ENCODE measurements at regions not wholly inside any gene's neighbourhood (a gene's known extent, or its start where the extent isn't known, plus 50 kb on each side); places are given as distances from the start of the nearest gene placed in this dataset.

DNA sequence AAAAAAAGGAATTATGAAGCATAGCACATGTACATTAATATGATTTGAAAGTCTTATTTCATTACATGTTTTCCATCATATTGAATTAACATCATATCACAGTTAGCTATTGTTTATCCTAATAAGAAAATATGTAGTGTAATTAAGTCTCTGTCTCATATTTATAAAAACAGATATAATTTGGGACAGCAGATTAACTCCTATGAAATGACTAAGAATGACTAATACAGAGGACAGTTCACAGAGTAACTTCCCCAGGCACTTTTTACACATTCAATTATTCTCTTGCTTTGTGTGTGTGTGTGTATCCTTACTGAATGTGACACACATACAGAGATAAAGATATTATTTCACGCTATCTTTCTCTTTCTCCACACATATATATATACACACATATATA is 2400.9 kb upstream of the C9orf72 start:
- Histone ChIP-seq H3K27ac (ENCODE audit: low read length) (no peak overlapping the region), H3K4me1 (ENCODE audit: control insufficient read depth, insufficient read depth, low read length) (no peaks in the 10 kb centered on the region), H3K27me3 (ENCODE audit: control insufficient read depth, insufficient read depth, low read length) (no peaks in the 10 kb centered on the region), H3K4me3 (ENCODE audit: low read depth in 2 of 2, low read length in 2 of 2) (no peak overlapping the region), H3K9me3 (ENCODE audit: control insufficient read depth, insufficient read depth, low read depth, low read length) (no peaks in the 10 kb centered on the region; the same call in 1 of the 2 replicates), H3K36me3 (ENCODE audit: control insufficient read depth, insufficient read depth, low read length) (no peaks in the 10 kb centered on the region)
- no peak for DNase-seq (ENCODE audit: low read depth, low spot score)
- ChIA-PET POLR2A (no interaction called here), CTCF (no interaction called here)
- intact Hi-C loops (cut with micrococcal nuclease; ENCODE audit: unreplicated experiment) (no loop called here), in situ Hi-C loops (cut with HindIII; ENCODE audit: low pct_unique_long_range_greater_than_20kb, low sequenced_read_pairs) (no loop called here)
- BruUV-seq (replicated peaks), result no TSS peak
- no peak for ATAC-seq
- TF ChIP-seq REST (IDR thresholded peaks at IDR 0.05; ENCODE audit: insufficient read depth in 1 of 2, low read depth in 2 of 2, low read length in 1 of 2) (no peak), TCF7L2 (IDR thresholded peaks at IDR 0.05; ENCODE audit: low read depth, low read length) (no peak), CTCF (IDR thresholded peaks at IDR 0.05) (no peak), POLR2AphosphoS5 (IDR thresholded peaks at IDR 0.05; ENCODE audit: low read depth, low read length) (no peak), SIN3A (IDR thresholded peaks at IDR 0.05; ENCODE audit: borderline replicate concordance, insufficient read depth, low read depth, low read length) (no peak)

- no peak for ATAC-seq
- Histone ChIP-seq H3K9me3 (ENCODE audit: control insufficient read depth, insufficient read depth, low read depth, low read length) (no peaks in the 10 kb centered on the region; the same call in 1 of the 2 replicates), H3K4me1 (ENCODE audit: control insufficient read depth, insufficient read depth, low read length) (no peaks in the 10 kb centered on the region), H3K4me3 (ENCODE audit: low read depth in 2 of 2, low read length in 2 of 2) (no peak overlapping the region), H3K27me3 (ENCODE audit: control insufficient read depth, insufficient read depth, low read length) (no peaks in the 10 kb centered on the region), H3K36me3 (ENCODE audit: control insufficient read depth, insufficient read depth, low read length) (no peaks in the 10 kb centered on the region), H3K27ac (ENCODE audit: low read length) (no peak overlapping the region)
- in situ Hi-C loops (cut with HindIII; ENCODE audit: low pct_unique_long_range_greater_than_20kb, low sequenced_read_pairs), result no loop called here
- TF ChIP-seq CTCF (IDR thresholded peaks at IDR 0.05) (no peak), POLR2AphosphoS5 (IDR thresholded peaks at IDR 0.05; ENCODE audit: low read depth, low read length) (no peak), REST (IDR thresholded peaks at IDR 0.05; ENCODE audit: insufficient read depth in 1 of 2, low read depth in 2 of 2, low read length in 1 of 2) (no peak), TCF7L2 (IDR thresholded peaks at IDR 0.05; ENCODE audit: low read depth, low read length) (no peak), SIN3A (IDR thresholded peaks at IDR 0.05; ENCODE audit: borderline replicate concordance, insufficient read depth, low read depth, low read length) (no peak)
- intact Hi-C loops (cut with micrococcal nuclease; ENCODE audit: unreplicated experiment), result no loop called here
- DNase-seq (ENCODE audit: low read depth, low spot score), result no peak
- POLR2A ChIA-PET, result no interaction called here
- CTCF ChIA-PET, result no interaction called here
- no TSS peak for BruUV-seq (replicated peaks)
Measured at GRCh38 chr9:29976981-29977380, 2403.7 kb upstream of the C9orf72 start.
